GM12878 (cell line): ENCODE measurements at regions not wholly inside any gene's neighbourhood (a gene's known extent, or its start where the extent isn't known, plus 50 kb on each side); places are given as distances from the start of the nearest gene placed in this dataset.

Experiments used
- ATAC-seq: fragments of 200-7000 bp; cut with Tn5 transposase; 3 replicates; pipeline ENCODE4 v1.9.1; 2020; ENCODE audit warnings: mild to moderate bottlenecking, moderate library complexity
- BruUV-seq: library from RNA; stranded (reverse); fragments of 400-500 nt; replicated peaks from 2 replicates; lab custom pipeline; 2021; lab: Mats Ljungman, UMichigan
- CTCF ChIA-PET: fragments of 300-600 bp; sonication (Branson Sonifier 250); formaldehyde crosslinking; extraction: SDS; loops from one replicate; lab custom pipeline; 2021; ENCODE audit warnings: inconsistent platforms; lab: Yijun Ruan, JAX
- POLR2A ChIA-PET: fragments of 350-600 bp; formaldehyde crosslinking; extraction: SDS; loops from one replicate; lab custom pipeline; 2021; ENCODE audit warnings: inconsistent platforms; lab: Charles Lee
- RAD21 ChIA-PET: fragments of 300-600 bp; sonication (Branson Sonifier 250); formaldehyde crosslinking; loops from one replicate; lab custom pipeline; 2023; ENCODE audit warnings: antibody characterized with exemption; ENCODE audit not compliant: unreplicated experiment; lab: Charles Lee
- SMC1A ChIA-PET: fragments of 300-600 bp; sonication (Branson Sonifier 250); formaldehyde crosslinking; loops from one replicate; lab custom pipeline; 2023; ENCODE audit not compliant: unreplicated experiment, uncharacterized antibody; lab: Charles Lee
- DNase-seq: peaks from one replicate; pipeline ENCODE4 v3.0.0-alpha.2; 2011; ENCODE audit warnings: low read depth, low spot score
- FAIRE-seq: peaks from 3 replicates; lab custom pipeline; 2011; peaks lifted over from hg19 to GRCh38; lab: Jason Lieb, UNC
- H2AFZ ChIP-seq: 2 replicates; pipeline ENCODE4 v1.6.0; 2011; ENCODE audit warnings: low read depth, low read length, control low read depth; ENCODE audit not compliant: control insufficient read depth
- H3K27ac ChIP-seq: 2 replicates; pipeline ENCODE4 v1.5.1; 2011; ENCODE audit warnings: control low read depth; ENCODE audit not compliant: control insufficient read depth, insufficient read depth
- H3K27me3 ChIP-seq, 2 experiments: replicated peaks in 1 of 2; 2 replicates each; pipeline versions ENCODE4 v1.6.0 to v1.6.1; 2011; ENCODE audit warnings: low read length in 1 of 2; ENCODE audit not compliant: control insufficient read depth in 2 of 2, insufficient read depth in 2 of 2
- H3K36me3 ChIP-seq, 2 experiments: 2 replicates each; pipeline ENCODE4 v1.5.1; 2011; ENCODE audit warnings: low read length in 1 of 2; ENCODE audit not compliant: control insufficient read depth in 2 of 2, insufficient read depth in 2 of 2
- H3K4me1 ChIP-seq: 2 replicates; pipeline ENCODE4 v1.6.1; 2011; ENCODE audit warnings: mild to moderate bottlenecking, low read length, moderate library complexity, mixed read lengths; ENCODE audit not compliant: control insufficient read depth, insufficient read depth
- H3K4me2 ChIP-seq: 2 replicates; pipeline ENCODE4 v1.6.0; 2011; ENCODE audit warnings: control low read depth; ENCODE audit not compliant: control insufficient read depth, insufficient read depth
- H3K4me3 ChIP-seq: fragments of 200-600 bp; sonication (generic); 2 replicates; pipeline ENCODE4 v1.5.1; 2016
- H3K79me2 ChIP-seq: 2 replicates; pipeline ENCODE4 v1.6.0; 2011; ENCODE audit warnings: low read length; ENCODE audit not compliant: control insufficient read depth, insufficient read depth
- H3K9ac ChIP-seq: 2 replicates; pipeline ENCODE4 v1.8.0; 2011; ENCODE audit warnings: low read length, control low read depth, mixed read lengths; ENCODE audit not compliant: control insufficient read depth, insufficient read depth
- H3K9me3 ChIP-seq: replicated peaks from 3 replicates; pipeline ENCODE4 v1.5.1; 2011; ENCODE audit warnings: mild to moderate bottlenecking, low read length; ENCODE audit not compliant: control insufficient read depth, insufficient read depth
- H4K20me1 ChIP-seq: 2 replicates; pipeline ENCODE4 v1.6.0; 2011; ENCODE audit not compliant: control insufficient read depth, insufficient read depth
- BCL11A ChIP-seq: IDR thresholded peaks from 2 replicates; pipeline ENCODE4 v1.6.1; 2011; ENCODE audit warnings: low read depth, low read length
- CBX5 ChIP-seq: sonication (generic); IDR thresholded peaks from 2 replicates; pipeline ENCODE4 v1.6.1; 2016; ENCODE audit warnings: low read depth, moderate library complexity, mild to moderate bottlenecking, inconsistent platforms
- CEBPB ChIP-seq, 2 experiments: fragments of 150-350 bp in 1 of 2; IDR thresholded peaks; 2 replicates each; pipeline ENCODE4 v1.6.1; 2012 to 2014; ENCODE audit warnings: low read depth in 2 of 2, low read length in 2 of 2, borderline replicate concordance in 1 of 2, inconsistent platforms in 1 of 2
- CHD1 ChIP-seq: IDR thresholded peaks from 2 replicates; pipeline ENCODE4 v1.6.1; 2012; ENCODE audit warnings: low read depth, low read length, improper control_type of control experiment
- DPF2 ChIP-seq: fragments of 450-650 bp; IDR thresholded peaks from 2 replicates; pipeline ENCODE4 v1.6.1; 2017; ENCODE audit warnings: mild to moderate bottlenecking
- HDAC2 ChIP-seq: fragments of 200-600 bp; sonication (generic); IDR thresholded peaks from 2 replicates; pipeline ENCODE4 v1.6.1; 2017
- HDGF ChIP-seq: fragments of 450-650 bp; IDR thresholded peaks from 2 replicates; pipeline ENCODE4 v1.6.1; 2016; ENCODE audit warnings: antibody characterized with exemption
- IKZF1 ChIP-seq: fragments of 450-650 bp; conservative IDR thresholded peaks from 2 replicates; pipeline ENCODE4 v1.6.1; 2017; ENCODE audit warnings: antibody characterized with exemption, mild to moderate bottlenecking
- MYC ChIP-seq: IDR thresholded peaks from 2 replicates; pipeline ENCODE4 v1.6.1; 2011; ENCODE audit warnings: mild to moderate bottlenecking, low read length, moderate library complexity, inconsistent platforms; ENCODE audit not compliant: insufficient read depth, insufficient replicate concordance, insufficient read length, severe bottlenecking
- PAX5 ChIP-seq: IDR thresholded peaks from 2 replicates; pipeline ENCODE4 v1.6.1; 2011; ENCODE audit warnings: low read depth, low read length, borderline replicate concordance
- SMAD5 ChIP-seq: IDR thresholded peaks from 2 replicates; pipeline ENCODE4 v1.6.1; 2016; ENCODE audit warnings: antibody characterized with exemption, low read depth
- SREBF1 ChIP-seq: IDR thresholded peaks from 2 replicates; pipeline ENCODE4 v1.6.1; 2012; ENCODE audit warnings: mild to moderate bottlenecking, low read length
- YBX1 ChIP-seq: fragments of 450-650 bp; IDR thresholded peaks from 2 replicates; pipeline ENCODE4 v1.6.1; 2016; ENCODE audit warnings: antibody characterized with exemption
- ZNF384 ChIP-seq: IDR thresholded peaks from 2 replicates; pipeline ENCODE4 v1.6.1; 2012; ENCODE audit warnings: low read depth, mild to moderate bottlenecking, low read length, improper control_type of control experiment, borderline replicate concordance
- WGBS: methylation state at CpG from one replicate; pipeline ENCODE4 v1.1.6; 2016; ENCODE audit warnings: low lambda C conversion rate; ENCODE audit not compliant: insufficient replicate concordance, insufficient coverage; ENCODE audit errors: missing lambda C conversion rate; 5-methylcytosine and 5-hydroxymethylcytosine counted together
- in situ Hi-C: fragments of 300-500 bp; cut with MboI; formaldehyde crosslinking; loops from 9 replicates; pipeline ENCODE4 v1.14.3; 2018; ENCODE audit warnings: mixed read lengths
- intact Hi-C: fragments of 100-400 bp; cut with micrococcal nuclease; formaldehyde crosslinking; loops from one replicate; pipeline ENCODE4 v1.14.2; 2022; ENCODE audit not compliant: unreplicated experiment
- TF ChIP-seq, protein P1 (sequence below), 3 experiments: IDR thresholded peaks in 2 of 3; conservative IDR thresholded peaks in 1 of 3; 2 replicates each; pipeline ENCODE4 v1.5.1; 2011; ENCODE audit warnings: low read depth in 3 of 3, low read length in 3 of 3, mild to moderate bottlenecking in 3 of 3, control low read depth in 2 of 3, moderate library complexity in 2 of 3, inconsistent platforms in 1 of 3, mixed read lengths in 1 of 3; ENCODE audit not compliant: control insufficient read depth in 2 of 3, insufficient read depth in 1 of 3; ENCODE audit errors: extremely low read depth in 1 of 3
- TF ChIP-seq, protein P2 (sequence below): fragments of 450-650 bp; IDR thresholded peaks from 2 replicates; pipeline ENCODE4 v1.6.1; 2014; ENCODE audit warnings: mild to moderate bottlenecking

DNA sequence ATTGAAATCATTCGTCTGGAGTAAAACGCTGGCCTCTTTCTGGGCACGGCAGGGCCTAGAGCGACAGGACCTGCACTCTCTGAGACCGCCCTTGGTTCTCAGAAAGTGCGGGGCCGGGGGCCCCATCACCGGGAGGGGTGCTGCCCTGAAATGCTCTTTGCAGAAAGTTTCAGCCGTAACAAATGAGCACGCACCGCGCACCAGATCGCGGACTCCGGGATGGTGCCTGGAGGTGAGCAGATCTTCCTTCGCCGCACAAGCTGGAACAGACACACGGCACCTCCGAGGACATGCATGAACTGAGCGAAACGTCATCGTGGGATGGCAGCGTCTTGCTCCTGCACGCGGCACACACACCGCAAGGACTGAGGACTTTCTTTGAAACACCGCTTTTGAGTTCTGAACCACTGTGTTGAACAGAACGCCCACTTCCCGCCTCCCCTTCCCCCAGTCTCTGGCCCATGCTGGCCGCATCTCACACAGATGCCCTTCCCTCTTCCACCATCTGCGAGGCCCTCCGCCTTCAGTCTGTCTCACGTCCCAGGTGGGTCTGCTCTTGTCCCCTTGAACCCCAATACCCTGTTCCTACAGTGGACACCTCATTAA is 538.7 kb upstream of the MGMT start:
- WGBS, result 59% methylated on average over 33 of the region's 33 CpGs
- Histone ChIP-seq H3K27ac (no peak overlapping the region), H4K20me1 (no peaks in the 10 kb centered on the region), H3K9me3 (no peaks in the 10 kb centered on the region; the same call in 2 of the 3 replicates), H3K4me2 (no peak overlapping the region)
- in situ Hi-C loops (no loop called here), intact Hi-C loops (no loop called here)
- no peak for DNase-seq
- POLR2A ChIA-PET, result no interaction called here
- no TSS peak for BruUV-seq
- TF ChIP-seq BCL11A (no peak), PAX5 (no peak), MYC (no peak), CBX5 (no peak), SREBF1 (no peak), CHD1 (no peak), SMAD5 (no peak), HDGF (no peak), ZNF384 (no peak), IKZF1 (no peak), YBX1 (no peak), HDAC2 (no peak), DPF2 (no peak), CEBPB (IDR thresholded peaks at IDR 0.05; ENCODE audit: borderline replicate concordance in 1 of 2, low read depth in 2 of 2, low read length in 2 of 2) (no peak)
- TF ChIP-seq, protein P1, sequence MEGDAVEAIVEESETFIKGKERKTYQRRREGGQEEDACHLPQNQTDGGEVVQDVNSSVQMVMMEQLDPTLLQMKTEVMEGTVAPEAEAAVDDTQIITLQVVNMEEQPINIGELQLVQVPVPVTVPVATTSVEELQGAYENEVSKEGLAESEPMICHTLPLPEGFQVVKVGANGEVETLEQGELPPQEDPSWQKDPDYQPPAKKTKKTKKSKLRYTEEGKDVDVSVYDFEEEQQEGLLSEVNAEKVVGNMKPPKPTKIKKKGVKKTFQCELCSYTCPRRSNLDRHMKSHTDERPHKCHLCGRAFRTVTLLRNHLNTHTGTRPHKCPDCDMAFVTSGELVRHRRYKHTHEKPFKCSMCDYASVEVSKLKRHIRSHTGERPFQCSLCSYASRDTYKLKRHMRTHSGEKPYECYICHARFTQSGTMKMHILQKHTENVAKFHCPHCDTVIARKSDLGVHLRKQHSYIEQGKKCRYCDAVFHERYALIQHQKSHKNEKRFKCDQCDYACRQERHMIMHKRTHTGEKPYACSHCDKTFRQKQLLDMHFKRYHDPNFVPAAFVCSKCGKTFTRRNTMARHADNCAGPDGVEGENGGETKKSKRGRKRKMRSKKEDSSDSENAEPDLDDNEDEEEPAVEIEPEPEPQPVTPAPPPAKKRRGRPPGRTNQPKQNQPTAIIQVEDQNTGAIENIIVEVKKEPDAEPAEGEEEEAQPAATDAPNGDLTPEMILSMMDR (IDR thresholded peaks at IDR 0.05 in 2 of 3, conservative IDR thresholded peaks at IDR 0.05 in 1 of 3; ENCODE audit: control insufficient read depth in 2 of 3, extremely low read depth in 1 of 3, insufficient read depth in 1 of 3, low read depth in 3 of 3, low read length in 3 of 3), result no peak
- TF ChIP-seq, protein P2, sequence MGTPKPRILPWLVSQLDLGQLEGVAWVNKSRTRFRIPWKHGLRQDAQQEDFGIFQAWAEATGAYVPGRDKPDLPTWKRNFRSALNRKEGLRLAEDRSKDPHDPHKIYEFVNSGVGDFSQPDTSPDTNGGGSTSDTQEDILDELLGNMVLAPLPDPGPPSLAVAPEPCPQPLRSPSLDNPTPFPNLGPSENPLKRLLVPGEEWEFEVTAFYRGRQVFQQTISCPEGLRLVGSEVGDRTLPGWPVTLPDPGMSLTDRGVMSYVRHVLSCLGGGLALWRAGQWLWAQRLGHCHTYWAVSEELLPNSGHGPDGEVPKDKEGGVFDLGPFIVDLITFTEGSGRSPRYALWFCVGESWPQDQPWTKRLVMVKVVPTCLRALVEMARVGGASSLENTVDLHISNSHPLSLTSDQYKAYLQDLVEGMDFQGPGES, result no peak
- TF ChIP-seq, all 136 proteins: peak for 0
- CTCF ChIA-PET, result no interaction called here
- no peaks in the 10 kb centered on the region for H3K27me3 ChIP-seq
- no peak overlapping the region for H2AFZ ChIP-seq
- no peaks in the 10 kb centered on the region for H3K79me2 ChIP-seq
- no peak overlapping the region for H3K9ac ChIP-seq
- RAD21 ChIA-PET, result no interaction called here
- no peak overlapping the region for H3K4me3 ChIP-seq
- SMC1A ChIA-PET, result no interaction called here
- ATAC-seq (no peak), FAIRE-seq (no peak)
- H3K4me1 ChIP-seq, result no peaks in the 10 kb centered on the region
- no peaks in the 10 kb centered on the region for H3K36me3 ChIP-seq
